GM04504 (cell line): ENCODE measurements at regions not wholly inside any gene's neighbourhood (a gene's known extent, or its start where the extent isn't known, plus 50 kb on each side); places are given as distances from the start of the nearest gene placed in this dataset.

ENCODE experiments used
- DNase-seq: peaks from one replicate; pipeline ENCODE4 v3.0.0-alpha.2; 2012; ENCODE audit warnings: low read depth

DNA sequence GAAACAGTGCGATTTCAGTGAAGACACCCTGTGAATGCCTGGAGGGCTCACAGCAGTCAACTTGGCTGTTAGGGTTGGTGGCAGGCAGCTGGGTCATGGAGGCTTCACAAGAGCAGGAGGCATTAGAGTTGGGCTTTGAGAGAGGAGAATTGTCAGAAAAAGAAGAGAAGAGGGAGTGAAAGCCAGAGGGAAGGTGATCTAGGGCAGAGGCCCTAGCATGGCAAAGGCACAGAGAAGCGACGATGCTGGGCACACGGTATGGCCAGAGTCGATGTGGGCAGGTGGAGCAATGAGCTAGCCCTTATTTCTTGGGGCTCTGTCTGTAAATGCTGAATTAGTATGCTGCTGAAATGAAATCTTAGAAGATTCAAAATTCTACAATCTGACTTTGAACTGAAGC, 52.6 kb upstream of the OLFM4 start:
- DNase-seq = no peak

DNA sequence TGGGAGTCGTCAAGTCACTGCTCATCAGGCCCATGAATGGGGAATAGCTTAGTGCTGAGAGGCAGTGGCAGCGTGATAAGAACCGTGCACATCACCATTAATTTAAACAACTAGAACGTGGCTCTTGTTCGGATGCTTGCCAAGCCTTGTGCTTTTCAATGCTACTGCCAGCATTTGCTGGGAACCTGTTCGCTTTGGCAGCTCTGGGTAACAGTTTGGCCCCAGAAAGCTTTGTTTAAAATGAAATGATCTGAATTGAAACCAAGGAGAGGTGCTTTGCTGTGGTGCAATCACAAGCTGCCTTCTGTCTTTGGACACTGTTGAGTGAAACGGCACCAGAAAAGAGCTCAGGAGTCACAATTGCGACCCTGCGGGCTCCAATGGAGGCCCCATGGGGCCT, 53.5 kb upstream of the OLFM4 start:
- DNase-seq = no peak

DNA sequence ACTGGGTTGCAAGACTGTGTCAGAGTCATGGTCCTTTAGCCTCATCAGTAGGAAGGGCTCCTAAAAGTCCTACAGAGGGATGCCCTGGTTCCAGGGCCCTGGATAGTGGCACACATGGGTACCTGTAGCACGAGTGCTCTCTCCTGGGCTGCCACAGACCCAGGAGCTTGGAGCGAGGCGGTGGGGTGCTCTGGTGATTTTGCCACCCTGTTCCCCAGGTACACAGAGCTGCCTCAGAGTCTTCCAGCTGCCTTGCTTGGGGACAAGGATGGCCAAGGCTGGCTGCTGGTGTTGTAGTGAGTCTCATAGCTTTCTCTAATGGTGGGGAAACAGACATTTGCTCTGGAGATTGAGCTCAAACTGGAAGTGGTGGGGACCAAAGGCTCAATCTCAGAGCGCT, 53.9 kb upstream of the OLFM4 start:
- DNase-seq = no peak

DNA sequence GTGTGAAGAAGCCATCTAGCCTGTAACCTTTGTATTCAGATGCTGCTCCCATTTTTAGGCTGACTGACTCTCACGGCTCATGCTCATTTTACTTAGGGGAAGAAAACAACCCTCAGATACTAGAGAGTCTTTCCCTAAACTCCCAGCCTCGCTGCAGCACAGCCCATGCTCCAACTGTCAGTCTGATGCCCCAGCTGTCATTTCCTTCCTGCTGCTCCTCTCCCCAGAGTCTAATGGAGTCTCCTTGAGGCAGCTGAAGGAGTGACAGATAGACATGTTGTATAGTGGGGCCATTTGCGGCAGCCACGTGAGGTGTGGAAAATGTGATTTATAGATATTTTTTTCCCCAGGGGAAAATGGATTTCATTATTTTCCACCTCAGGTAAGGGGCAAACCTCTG, 59.2 kb upstream of the OLFM4 start:
- no peak for DNase-seq

DNA sequence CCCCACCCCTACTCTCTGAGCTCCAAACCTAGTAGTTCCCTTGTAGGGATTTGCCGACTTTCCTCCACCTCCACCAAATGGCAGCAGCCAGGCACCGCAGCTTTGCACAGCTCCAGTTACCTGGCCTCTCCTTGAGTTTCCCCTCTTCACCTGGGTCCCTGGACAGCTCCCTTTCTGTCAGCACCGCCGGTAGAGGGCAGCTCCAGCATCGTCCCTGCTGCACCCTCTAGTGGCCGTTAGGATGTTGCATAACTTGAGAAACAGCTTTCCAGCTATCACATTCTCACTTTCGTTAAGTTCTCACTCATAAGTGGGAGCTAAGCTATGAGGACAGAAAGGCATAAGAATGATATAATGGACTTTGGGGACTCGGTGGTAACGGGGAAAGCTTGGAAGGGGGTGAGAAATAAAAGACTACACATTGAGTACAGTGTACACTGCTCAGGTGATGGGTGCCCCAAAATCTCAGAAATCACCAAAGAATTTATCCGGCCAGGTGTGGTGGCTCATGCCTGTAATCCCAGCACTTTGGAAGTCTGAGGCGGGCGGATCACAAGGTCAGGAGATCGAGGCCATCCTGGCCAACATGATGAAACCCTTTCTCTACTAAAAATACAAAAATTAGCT, 60.4 kb upstream of the OLFM4 start:
- peak; percentile 34 for DNase-seq

DNA sequence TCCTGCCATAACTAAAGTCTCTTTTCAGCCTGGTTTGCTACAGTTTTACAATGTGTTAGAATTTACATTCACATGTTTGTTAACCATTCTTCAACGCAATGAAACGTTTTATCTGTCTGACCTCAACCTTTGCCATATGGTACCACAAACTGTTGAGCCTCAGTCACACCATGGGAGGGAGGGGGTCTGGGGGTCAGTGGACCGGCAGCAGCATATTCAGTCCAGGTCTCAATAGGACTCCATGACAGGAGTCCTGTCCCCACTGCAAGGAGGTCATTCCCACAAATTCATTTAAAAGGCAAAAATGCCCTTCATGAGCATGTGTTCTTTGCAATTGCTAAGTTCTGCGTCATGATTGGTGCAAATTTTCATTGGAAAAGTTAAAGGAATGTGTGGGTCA, 66.6 kb upstream of the OLFM4 start:
- DNase-seq = no peak

DNA sequence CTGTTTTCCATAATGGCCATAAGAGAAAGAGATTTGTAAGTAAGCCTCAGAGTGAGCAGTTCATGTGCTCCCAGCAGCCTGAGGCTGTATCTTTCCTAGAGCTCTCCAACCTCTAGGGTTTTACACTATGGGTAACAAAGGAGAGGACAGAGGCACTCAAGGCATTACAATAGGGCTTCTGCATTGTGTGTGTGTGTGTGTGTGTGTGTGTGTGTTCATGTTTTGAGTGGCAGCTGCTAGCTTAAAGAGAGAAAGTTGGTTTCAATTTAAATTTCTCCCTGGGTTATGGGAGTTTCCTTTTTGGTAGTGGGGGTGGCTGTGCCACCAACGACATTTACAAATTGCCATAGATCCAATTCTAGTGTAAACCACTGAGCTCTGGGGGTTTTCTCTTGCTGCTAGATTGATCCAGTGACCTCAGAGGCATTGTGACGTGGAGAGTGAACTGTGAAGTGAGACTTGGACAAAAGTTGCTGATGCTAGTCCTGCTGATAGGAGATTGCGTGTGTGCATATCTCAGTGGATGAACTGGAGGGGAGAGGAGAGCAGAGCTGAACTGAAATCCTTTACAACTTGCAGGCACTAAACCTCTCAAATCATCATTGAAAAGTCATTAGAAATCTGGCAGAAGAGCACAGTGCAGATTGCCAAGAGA, 67.2 kb upstream of the OLFM4 start:
- no peak for DNase-seq

DNA sequence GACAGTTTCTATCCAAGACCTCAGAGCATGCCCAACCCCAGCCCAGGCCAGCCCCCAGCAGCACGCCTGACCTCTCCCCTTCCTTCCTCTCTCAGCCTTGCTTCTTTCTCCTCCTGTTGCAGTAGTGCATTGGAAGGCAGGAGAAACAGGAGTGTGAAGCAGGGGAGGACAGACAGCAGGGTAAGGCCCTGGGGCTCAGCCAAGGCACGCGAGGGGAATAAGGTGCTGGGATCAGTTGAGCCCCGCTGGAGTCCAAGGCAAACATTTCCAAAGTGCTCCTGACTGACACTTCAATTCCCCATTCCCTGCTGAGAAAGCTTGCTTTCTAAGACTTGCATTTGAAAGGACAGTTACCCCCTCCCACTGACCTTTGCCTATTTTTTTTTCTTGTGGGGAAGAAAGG, 73.1 kb upstream of the OLFM4 start:
- no peak for DNase-seq

DNA sequence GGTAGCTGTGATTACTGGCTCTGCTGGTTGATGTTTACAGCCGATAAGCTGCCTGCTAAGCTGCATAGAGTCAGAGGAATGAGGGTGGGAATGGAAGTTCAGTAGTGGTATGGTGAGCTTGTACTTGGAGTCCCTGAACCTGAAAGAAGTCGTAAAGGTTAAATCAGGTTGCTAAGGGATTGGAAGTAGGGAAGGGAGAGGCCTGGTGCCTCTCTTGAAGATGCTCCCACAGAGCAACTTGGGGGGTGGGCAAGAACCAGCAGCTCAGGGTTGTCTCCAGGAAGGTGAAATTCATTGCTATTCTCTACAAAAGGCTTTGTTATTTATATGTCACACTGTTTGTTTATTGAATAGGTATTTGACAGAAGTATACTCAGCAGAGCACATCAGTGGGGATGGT, 73.8 kb upstream of the OLFM4 start:
- DNase-seq = no peak

DNA sequence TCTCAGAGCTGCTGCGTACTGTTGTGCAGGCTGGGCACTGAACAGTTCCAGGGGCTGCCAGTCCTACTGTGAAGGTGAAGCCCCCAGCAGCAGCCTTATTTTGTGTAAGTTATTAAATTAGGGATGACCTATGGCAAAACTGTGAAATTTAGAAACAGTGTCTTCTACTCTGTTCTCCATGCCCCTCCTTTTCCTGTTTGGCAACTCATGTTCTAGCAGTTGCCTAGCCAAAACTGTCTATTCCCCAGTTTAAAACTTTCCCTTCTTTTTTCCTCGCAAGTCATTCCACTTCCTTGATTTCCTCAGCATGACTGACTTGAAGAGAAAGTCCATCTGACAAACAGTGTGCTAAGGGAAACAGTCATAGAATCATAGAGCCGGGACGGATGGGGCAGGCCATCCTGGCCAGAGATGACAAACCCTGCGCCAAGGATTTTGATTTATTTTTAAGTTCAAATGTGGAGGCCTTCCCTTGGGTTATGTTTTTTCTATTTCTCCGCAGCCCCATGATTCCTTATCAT, 78.1 kb upstream of the OLFM4 start:
- no peak for DNase-seq

DNA sequence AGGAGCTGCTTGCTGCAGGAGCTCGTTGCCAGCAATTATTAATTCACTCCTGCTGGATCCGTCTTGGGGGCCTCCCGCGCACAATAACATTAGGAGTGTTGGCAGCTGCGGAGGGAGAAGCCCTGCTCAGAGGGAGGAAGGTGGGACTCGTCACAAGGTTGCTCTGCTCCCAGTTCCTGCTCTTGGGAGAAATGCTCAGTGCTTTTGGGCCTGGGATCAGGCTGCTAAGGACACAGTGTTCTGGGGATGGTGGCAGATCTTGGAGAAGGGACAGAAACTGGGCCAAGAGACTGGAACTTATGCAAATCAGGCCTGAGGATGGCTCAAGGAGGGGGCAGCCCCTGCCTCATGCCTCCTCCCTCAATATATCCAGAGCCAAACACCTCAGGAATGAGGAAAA, 78.9 kb upstream of the OLFM4 start:
- no peak for DNase-seq

DNA sequence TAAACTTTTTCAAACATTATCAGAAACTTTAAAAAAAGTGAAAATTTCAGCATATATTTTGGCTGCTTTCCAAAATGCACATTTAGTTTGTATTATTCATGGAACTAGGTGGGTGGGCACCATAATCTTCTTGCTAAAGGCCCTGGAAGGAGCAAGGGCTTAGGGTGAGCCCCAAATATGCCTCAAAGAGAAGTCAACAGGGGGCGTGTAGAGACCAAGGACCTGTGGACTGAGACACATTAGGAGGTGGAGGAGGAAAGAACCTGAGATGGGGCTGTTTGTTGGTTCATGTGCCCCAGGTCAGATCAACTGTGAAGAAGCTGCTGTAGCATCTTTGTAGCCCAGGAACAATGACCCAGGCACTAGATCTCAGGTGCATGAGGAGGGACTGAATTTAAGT, 79.6 kb upstream of the OLFM4 start:
- DNase-seq = no peak

DNA sequence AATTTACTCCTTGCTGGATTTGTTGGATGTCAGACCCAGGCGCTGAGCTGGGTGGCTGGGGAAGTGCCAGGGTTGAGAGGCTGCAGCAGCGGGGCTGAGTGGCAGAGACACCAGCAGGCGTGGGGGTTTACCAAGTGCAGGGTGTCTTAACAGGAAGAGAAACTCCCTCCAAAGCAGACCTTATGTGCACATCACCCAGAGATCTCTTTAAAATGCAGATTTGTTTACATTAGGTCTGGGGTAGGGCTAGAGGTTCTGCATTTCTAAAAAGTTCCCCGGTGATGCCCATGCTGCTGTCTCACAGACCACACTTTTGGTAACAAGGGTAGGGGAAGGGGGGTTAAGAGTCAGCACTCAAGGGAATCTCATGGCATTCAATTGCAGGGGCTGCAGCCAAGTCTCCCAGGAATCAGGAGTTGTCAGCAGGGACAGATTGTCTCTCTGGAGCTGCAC, 80.7 kb upstream of the OLFM4 start:
- DNase-seq = no peak

DNA sequence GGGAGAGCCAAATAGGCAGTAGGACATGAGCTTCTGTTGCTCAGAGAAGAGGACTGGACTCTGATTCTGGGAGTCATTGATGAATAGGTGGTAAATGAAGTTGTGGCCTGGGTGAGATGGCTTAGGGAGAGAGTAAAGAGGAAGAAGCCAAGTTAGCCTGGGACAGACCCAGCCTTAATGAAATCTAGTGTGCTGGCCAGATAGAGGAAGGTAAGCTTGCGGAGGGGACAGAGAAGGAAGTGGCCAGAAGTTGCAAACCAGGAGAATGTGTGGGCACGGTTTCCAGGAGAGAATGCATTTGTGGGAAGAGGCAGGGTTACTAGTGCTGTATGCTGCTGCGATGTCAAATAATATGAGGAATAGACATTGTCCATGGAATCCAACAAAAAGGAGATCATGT, 83.3 kb upstream of the OLFM4 start:
- DNase-seq = no peak

DNA sequence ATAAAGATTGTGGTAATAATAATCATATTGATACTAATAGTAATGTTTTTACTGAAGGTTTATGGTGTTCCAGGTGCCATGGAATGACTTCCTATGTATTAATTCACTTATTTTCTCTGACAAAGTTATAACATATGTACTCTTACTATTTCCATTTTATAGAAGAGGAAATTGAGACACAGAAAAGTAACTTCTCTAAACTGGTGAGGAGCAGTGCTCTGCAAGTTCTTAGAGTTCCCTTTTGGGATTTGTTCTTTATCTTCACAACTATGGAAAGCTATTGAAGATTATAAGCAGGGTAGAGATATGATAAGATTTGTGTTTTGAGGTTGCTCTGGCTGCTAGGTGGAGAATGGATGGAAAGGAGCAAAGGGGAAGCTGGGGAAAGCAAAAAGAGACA, 83.9 kb upstream of the OLFM4 start:
- DNase-seq = no peak

DNA sequence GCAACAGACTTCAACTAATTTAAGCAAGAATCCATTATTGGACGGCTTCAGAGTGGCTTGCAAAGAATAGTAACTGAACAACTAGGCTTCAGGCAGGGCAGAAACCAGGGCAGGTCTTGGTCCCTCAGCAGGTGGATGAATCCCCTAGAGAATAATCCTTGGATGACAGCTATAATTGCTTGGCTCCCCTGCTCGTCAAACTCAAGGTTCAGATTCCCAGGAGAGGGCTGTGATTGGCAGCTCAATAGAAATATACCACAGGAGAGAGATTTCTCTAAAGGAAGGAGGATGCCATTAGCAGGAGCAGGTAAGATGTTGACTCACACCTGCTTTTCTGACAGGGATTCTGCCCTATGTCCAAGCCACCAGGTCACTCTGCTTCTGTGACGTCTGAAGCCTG, 89.6 kb upstream of the PCDH8 start:
- DNase-seq = no peak

DNA sequence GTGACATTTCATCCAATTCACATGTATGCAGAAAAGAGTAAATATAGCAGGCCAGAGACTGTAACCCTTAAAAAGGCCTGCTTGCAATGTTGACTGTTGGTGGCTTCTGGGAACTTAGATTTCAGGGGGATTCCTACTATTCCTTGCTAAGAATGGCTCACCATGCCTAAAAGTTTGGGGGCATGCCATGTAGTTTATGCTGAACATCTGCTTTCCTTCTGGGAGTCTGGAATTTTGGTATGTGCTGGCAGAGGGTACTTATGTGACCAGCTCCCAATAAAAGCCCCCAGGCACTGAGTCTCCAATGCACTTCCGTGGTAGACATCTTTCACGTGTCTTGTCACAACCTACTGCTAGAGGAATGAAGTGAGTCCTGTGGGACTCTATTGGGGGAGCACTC, 88.4 kb upstream of the PCDH8 start:
- DNase-seq = no peak

DNA sequence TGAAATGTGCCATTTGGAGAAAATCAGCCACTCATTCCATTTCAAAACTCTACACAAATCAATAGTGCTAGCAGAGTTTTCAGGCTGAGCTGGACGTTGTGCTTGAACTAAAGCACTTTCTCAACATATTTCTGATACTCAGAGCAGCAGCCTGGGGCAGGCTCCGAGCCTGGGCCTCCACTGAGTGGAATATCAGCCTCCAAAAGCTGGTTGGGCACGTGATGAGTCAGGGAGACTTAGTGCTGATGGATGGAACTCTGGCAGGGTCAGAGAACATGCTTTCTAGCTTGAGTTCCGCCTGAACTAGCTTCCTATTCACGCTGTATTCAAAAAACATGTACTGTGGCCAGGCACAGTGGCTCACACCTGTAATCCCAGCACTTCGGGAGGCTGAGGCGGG, 85.8 kb upstream of the PCDH8 start:
- no peak for DNase-seq

DNA sequence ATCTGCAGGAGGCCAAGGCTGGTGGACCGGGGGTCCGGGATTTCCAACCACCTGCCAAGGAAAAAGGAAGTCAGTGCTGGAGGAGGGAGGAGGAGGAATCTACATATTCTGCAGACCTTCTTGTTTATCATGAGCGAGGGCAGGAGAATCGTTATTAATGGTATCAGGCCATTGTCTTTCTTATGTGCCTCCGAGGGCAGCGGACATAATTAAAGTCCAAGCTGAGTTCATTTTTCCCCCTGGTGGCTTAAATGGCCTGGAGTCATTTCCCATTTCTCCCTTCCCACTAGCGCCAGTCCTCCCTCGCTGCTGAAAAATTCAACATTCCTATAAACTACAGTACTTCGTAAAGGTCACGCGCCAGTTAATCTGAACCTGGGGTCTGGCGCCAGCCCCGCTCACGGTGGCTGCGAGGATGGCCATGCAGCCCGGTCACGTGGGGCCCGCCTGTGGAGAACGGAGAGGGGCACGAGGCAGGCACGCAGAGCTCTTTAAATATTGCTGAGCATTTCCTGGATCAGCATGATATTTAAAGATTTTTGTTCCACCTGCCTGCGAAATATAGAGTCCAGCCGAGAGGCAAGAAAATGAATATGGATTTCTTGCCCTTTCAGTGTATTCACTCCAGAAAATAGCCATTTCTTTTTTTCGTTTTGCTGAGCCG, 85.2 kb upstream of the PCDH8 start:
- no peak for DNase-seq

DNA sequence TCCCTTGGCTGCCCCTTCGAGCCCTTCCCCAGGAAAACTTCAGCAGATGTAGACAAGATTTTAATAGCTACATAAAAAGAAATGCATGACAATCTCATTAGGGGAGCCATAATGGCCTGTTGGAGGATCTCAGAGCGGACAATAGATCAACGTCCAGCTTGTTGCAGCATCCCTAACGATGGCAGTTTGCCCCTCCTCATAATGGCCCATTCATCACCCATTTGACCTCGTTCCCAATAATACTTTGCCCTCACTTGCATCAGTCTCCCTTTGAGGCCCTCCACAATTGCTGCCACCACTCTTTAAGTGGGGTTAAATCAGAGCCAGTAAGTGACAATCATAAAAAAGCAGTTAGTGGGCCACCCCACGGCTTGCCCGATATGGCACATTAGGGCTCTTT, 84.7 kb upstream of the PCDH8 start:
- no peak for DNase-seq

DNA sequence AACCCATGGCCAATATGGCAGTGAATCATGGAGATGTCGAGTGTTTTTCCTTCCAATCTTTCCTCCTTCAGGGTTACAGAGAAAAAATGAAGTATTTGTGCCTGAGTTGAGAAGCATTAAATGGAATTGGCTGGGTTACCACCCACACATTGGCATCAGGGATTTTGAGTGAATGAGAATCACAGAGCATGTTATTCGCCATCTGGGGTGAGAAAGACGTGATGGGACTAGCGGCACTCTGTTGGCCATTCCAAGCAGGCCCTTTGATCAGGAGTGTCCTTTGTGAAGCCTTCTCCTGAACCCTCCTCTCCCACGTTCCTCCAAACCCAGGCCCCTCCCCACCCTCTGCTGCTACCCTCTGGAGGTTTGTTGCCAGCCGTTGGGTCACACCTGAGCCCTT, 84.2 kb upstream of the PCDH8 start:
- no peak for DNase-seq

DNA sequence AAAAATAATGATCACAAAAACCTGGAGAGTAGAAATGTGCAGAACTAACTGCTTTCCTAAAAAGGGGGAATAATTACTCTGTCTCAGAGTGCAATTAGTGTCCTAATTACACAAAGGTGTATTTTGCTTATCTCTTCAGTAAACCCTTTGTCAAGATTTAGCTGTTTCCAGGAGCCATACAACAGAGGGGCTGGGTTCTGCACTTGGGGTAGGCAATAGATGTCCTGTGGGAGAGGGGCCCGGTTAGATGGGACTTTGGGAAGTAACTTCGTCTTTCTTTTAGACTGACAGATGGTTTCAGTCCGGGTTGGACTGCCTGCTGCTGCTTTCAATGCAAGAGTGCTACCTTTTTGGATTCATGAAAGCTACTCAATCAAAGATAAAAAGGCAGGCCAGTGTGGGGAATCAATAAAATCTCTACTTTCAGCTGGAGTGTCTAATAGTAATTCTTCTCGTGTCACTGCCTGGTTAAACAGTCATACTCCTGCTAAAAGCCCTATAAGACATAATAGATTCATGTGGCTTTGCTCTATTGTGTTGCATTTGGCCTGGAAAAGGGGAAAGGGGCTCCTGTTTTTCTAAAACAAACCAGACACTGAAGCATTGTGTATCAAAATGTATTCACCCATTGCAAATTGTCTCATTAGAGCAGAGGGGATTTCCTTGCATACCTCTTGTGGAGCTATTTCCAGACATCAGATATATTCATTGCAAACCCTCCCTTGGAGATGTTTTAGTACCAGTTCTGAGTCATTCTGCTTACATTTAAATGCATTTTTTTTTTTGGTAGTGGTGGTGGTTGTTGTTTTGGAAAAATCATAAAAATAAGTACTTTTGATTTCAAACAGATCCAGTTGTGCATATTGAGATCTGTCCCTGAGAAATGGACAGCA, 83.3 kb upstream of the PCDH8 start:
- DNase-seq = no peak

DNA sequence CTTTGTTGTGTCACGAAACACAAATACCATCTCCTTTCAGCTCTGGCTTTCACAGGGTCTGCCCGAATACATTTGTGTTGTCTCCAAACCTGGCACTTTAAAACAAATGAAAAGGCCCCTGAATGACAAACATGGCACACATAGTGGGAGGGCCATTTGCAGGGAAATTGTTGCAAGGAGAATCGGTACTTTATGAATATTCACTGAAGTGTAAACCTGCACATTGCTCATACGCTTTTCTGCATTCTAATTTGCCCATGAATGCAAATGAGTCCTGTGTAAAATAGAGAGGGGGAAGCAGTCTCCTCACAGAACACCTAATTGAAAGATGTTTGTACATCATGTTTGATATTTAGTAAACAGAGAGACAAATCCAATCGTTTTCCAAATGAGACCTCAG, 82.7 kb upstream of the PCDH8 start:
- no peak for DNase-seq
